Fibroblast of villous mesenchyme (primary cell): ENCODE measurements at regions not wholly inside any gene's neighbourhood (a gene's known extent, or its start where the extent isn't known, plus 50 kb on each side); places are given as distances from the start of the nearest gene placed in this dataset.

Experiments used
- DNase-seq: peaks from one replicate; pipeline ENCODE4 v3.0.0-alpha.2; 2010; ENCODE audit warnings: low read depth
- H3K4me3 ChIP-seq: 2 replicates; pipeline ENCODE4 v1.5.1; 2011; ENCODE audit warnings: low read depth, mild to moderate bottlenecking, low read length
- TF ChIP-seq, protein P1 (sequence below): IDR thresholded peaks from 2 replicates; pipeline ENCODE4 v1.5.1; 2012; ENCODE audit warnings: low read depth, mild to moderate bottlenecking, low read length; ENCODE audit not compliant: insufficient read depth

DNA sequence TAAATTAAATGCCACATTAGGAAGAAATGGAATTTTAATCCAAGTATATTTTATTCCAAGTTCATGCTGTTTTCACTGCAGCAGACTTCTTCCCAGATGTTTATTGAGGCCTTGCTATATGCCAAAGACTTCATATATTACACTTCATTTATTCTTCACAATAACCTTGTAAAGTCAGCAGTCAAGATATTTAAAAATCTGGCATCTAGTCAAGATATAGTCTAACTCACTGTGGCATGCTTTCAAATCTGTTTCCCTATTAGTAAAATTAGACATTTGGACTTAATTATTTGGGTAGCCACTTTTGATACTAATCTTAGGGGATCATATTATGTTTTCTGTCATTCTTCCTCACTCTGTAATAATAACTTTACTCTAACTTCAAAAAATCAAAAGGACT lies 81.5 kb upstream of the VGLL3 start:
- TF ChIP-seq, protein P1, sequence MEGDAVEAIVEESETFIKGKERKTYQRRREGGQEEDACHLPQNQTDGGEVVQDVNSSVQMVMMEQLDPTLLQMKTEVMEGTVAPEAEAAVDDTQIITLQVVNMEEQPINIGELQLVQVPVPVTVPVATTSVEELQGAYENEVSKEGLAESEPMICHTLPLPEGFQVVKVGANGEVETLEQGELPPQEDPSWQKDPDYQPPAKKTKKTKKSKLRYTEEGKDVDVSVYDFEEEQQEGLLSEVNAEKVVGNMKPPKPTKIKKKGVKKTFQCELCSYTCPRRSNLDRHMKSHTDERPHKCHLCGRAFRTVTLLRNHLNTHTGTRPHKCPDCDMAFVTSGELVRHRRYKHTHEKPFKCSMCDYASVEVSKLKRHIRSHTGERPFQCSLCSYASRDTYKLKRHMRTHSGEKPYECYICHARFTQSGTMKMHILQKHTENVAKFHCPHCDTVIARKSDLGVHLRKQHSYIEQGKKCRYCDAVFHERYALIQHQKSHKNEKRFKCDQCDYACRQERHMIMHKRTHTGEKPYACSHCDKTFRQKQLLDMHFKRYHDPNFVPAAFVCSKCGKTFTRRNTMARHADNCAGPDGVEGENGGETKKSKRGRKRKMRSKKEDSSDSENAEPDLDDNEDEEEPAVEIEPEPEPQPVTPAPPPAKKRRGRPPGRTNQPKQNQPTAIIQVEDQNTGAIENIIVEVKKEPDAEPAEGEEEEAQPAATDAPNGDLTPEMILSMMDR = no peak
- H3K4me3 ChIP-seq = no peak overlapping the region
- DNase-seq = no peak

DNA sequence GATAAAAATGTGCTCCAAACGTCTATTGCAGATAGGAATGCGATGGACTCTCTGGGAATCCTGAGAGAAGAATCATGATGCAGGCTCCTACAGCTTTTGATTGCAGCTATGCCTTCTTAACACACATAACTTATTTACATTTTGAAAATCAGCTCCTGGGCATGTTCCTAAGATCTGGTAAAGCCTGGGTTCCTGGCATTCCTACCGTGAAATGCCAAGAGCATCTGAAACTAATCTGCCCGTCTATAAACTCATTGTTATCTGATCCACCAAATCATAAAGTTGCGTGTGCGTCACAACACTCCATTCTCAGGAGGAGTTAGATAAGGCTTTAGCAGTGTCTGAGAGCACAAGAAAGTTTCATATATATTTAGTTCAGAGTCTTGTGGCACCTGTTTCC lies 79.0 kb upstream of the VGLL3 start:
- DNase-seq = peak; percentile 80
- H3K4me3 ChIP-seq = no peak overlapping the region
- TF ChIP-seq, protein P1 = no peak

DNA sequence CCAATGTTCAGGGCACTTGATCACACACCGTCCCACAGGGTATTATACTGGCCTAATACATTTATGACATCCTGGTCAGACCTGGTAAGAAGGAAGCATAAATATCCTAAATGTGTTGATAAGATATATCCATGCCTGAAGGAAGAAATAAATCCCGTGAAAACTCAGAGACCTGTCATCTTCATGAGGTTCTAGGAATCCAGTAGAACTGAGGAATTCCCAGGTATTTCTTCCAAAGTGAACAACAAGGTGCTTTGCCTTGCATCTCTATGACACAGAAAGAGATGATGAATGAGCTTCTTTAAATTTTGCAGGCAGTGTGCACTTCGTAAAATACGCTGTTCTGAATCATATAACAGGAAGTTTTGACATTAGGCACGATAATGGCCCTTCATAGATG lies 78.1 kb upstream of the VGLL3 start:
- DNase-seq = no peak
- TF ChIP-seq, protein P1 = no peak
- no peak overlapping the region for H3K4me3 ChIP-seq

DNA sequence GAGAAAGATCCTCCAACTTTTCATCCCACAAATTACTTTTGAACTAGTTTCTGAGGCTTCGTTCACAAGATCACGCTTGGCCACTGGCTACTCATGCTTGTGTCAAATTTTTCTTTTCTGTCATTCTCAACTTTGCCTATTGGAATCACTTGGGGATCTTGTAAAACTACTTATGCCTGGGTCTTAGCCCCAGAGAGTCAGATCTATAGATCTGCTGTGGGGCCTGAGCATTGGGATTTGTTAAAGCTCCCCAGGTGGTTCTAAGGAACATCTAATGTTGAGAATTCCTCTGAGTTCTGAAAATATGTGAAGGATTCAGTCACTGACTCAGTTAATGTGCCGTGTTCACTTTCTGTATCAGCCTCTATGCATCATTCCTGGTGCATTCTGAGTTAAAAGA lies 71.7 kb upstream of the VGLL3 start:
- H3K4me3 ChIP-seq = no peak overlapping the region
- TF ChIP-seq, protein P1 = no peak
- no peak for DNase-seq

DNA sequence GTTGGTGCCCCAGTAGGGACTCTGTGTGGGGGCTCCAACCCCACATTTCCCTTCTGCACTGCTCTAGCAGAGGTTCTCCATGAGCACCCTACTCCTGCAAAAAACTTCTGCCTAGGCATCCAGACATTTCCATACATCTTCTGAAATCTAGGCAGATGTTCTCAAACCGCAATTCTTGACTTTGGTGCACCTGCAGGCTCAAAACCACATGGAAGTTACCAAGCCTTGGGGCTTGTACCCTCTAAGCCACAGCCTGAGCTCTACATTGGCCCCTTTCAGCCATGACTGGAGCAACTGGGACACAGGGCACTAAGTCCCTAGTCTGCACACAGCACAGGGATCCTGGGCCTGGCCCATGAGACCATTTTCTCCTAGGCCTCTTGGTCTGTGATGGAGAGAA lies 66.5 kb upstream of the VGLL3 start:
- no peak overlapping the region for H3K4me3 ChIP-seq
- TF ChIP-seq, protein P1 = no peak
- DNase-seq = no peak

DNA sequence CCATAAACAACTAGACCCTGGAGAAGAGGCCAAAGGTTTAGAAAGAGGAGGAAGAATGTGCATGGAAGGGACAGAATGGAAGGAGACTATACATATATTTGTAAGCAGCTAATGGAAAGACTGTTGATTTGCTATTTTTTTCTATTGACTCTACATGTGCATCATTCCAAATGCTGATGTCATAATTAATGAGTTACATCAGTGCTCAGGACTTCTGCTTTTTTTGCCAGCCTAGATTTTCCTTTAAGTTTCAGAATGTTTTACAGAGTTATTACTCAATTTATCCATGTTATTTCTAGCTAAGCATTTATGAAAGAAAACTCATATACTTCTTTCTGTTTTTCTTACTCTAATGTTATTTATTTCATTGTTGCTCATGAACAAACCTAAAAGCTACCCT lies 62.6 kb upstream of the VGLL3 start:
- TF ChIP-seq, protein P1 = no peak
- no peak overlapping the region for H3K4me3 ChIP-seq
- no peak for DNase-seq

DNA sequence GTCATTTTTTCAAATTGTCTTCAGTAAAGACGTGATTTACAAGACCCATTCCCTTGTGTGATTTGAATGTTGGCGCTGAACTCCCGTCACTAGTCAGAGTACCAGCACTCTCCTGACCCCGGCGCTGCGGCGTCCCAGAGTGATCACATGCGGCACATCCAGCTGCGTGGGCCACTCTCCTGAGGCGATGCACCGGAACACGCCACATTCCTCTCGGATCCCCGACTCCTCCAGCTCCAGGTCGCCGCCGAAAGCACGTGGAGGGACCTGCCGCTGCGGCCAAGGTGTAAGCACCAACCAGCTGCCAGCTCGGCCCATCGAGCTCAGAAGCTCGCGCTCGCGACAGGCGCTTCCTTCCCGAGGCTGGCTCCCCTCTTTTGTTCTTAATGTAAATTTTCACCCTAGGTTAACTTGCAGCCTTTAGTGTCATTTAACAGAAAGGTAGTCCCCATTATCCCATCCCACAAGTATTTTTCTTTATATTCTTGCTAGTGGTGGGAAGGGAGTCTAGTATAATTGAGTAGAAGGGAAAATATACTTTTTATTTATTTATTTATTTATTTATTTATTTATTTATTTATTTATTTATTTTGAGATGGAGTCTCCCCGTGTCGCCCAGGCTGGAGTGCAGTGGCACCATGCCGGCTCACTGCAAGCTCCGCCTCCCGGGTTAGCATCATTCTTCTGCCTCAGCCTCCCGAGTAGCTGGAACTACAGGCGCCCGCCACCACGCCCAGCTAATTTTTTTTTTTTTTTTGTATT lies 61.7 kb upstream of the VGLL3 start:
- H3K4me3 ChIP-seq = no peak overlapping the region
- TF ChIP-seq, protein P1 = no peak
- no peak for DNase-seq
